ENCODE measurements at regions not wholly inside any gene's neighbourhood (a gene's known extent, or its start where the extent isn't known, plus 50 kb on each side); places are given as distances from the start of the nearest gene placed in this dataset.

GRCh38 chr9:107648153-107648715, 158.7 kb upstream of the KLF4 start:
- DNase-seq (no peak), ATAC-seq (ENCODE audit: low FRiP score in 2 of 2) (no peak)
- no peaks in the 10 kb centered on the region for H3K27me3 ChIP-seq
- no peak overlapping the region for H3K4me3 ChIP-seq
- H3K9me3 ChIP-seq: no peaks in the 10 kb centered on the region
- peaks cover 6 to 13% (median 9%) of the 10 kb centered on the region in 4 donors for H3K4me1 ChIP-seq
- no peaks in the 10 kb centered on the region for H3K36me3 ChIP-seq
- TF ChIP-seq EP300 (IDR thresholded peaks at IDR 0.05): no peak
- H3K27ac ChIP-seq: no peak overlapping the region
- WGBS, 2 donors: 90 to 93% methylated on average over 10 to 12 of the region's 12 CpGs

GRCh38 chr9:107647611-107648010, 158.0 kb upstream of the KLF4 start:
- Histone ChIP-seq H3K4me3 (no peak overlapping the region), H3K27me3 (no peaks in the 10 kb centered on the region), H3K9me3 (no peaks in the 10 kb centered on the region), H3K36me3 (no peaks in the 10 kb centered on the region), H3K4me1 (peaks cover 6 to 13% (median 9%) of the 10 kb centered on the region in 4 donors), H3K27ac (no peak overlapping the region)
- DNase-seq (no peak), ATAC-seq (ENCODE audit: low FRiP score in 2 of 2) (no peak)
- 91 to 94% methylated on average over 5 of the region's 5 CpGs for WGBS, 2 donors
- TF ChIP-seq, protein P1, sequence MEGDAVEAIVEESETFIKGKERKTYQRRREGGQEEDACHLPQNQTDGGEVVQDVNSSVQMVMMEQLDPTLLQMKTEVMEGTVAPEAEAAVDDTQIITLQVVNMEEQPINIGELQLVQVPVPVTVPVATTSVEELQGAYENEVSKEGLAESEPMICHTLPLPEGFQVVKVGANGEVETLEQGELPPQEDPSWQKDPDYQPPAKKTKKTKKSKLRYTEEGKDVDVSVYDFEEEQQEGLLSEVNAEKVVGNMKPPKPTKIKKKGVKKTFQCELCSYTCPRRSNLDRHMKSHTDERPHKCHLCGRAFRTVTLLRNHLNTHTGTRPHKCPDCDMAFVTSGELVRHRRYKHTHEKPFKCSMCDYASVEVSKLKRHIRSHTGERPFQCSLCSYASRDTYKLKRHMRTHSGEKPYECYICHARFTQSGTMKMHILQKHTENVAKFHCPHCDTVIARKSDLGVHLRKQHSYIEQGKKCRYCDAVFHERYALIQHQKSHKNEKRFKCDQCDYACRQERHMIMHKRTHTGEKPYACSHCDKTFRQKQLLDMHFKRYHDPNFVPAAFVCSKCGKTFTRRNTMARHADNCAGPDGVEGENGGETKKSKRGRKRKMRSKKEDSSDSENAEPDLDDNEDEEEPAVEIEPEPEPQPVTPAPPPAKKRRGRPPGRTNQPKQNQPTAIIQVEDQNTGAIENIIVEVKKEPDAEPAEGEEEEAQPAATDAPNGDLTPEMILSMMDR (IDR thresholded peaks at IDR 0.05): no peak
- TF ChIP-seq POLR2A (IDR thresholded peaks at IDR 0.05): no peak
- no peak for TF ChIP-seq EP300 (IDR thresholded peaks at IDR 0.05)
- no peak for TF ChIP-seq POLR2AphosphoS5 (IDR thresholded peaks at IDR 0.05)

DNA sequence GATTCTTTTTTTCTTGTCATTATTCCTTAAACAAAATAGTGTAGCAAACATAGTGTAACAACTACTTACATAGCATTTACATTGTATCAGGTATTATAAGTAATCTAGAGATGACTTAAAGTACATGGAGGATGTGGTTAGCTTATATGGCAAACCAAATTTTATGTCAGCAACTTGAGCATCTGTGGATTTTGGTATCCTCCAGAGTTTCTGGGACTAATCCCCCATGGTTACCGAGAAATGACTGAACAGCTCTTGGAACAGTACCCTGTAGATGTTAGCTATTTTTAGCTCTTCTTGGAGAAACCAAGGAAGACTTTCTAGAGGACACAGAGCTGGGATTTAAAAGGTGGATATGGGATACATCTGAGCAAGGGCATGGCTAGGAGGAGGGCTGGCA, 157.6 kb upstream of the KLF4 start:
- ATAC-seq (ENCODE audit: low FRiP score in 2 of 2) (no peak), DNase-seq (no peak)
- TF ChIP-seq POLR2A (IDR thresholded peaks at IDR 0.05) (no peak), POLR2AphosphoS5 (IDR thresholded peaks at IDR 0.05) (no peak), EP300 (IDR thresholded peaks at IDR 0.05) (no peak)
- TF ChIP-seq, protein P1 (IDR thresholded peaks at IDR 0.05): no peak
- Histone ChIP-seq H3K4me1 (peaks cover 6 to 13% (median 9%) of the 10 kb centered on the region in 4 donors), H3K27ac (no peak overlapping the region), H3K4me3 (no peak overlapping the region), H3K9me3 (no peaks in the 10 kb centered on the region), H3K36me3 (no peaks in the 10 kb centered on the region), H3K27me3 (no peaks in the 10 kb centered on the region)
- 95 to 100% methylated on average over 1 of the region's 1 CpG for WGBS, 2 donors

GRCh38 chr9:107645464-107645833, 155.9 kb upstream of the KLF4 start:
- no peak overlapping the region for H3K4me3 ChIP-seq
- no peaks in the 10 kb centered on the region for H3K36me3 ChIP-seq
- H3K27me3 ChIP-seq: no peaks in the 10 kb centered on the region
- ATAC-seq (ENCODE audit: low FRiP score in 2 of 2): no peak
- H3K4me1 ChIP-seq: peaks cover 6 to 13% (median 9%) of the 10 kb centered on the region in 4 donors
- TF ChIP-seq EP300 (IDR thresholded peaks at IDR 0.05): no peak
- TF ChIP-seq, protein P1 (IDR thresholded peaks at IDR 0.05): no peak
- TF ChIP-seq POLR2AphosphoS5 (IDR thresholded peaks at IDR 0.05): no peak
- TF ChIP-seq POLR2A (IDR thresholded peaks at IDR 0.05): no peak
- WGBS, 2 donors: 64 to 67% methylated on average over 1 of the region's 1 CpG
- peak overlapping the region in 3 of 4 donors; percentile 46 to 70 (median 55) for H3K27ac ChIP-seq
- DNase-seq: no peak
- H3K9me3 ChIP-seq: no peaks in the 10 kb centered on the region

DNA sequence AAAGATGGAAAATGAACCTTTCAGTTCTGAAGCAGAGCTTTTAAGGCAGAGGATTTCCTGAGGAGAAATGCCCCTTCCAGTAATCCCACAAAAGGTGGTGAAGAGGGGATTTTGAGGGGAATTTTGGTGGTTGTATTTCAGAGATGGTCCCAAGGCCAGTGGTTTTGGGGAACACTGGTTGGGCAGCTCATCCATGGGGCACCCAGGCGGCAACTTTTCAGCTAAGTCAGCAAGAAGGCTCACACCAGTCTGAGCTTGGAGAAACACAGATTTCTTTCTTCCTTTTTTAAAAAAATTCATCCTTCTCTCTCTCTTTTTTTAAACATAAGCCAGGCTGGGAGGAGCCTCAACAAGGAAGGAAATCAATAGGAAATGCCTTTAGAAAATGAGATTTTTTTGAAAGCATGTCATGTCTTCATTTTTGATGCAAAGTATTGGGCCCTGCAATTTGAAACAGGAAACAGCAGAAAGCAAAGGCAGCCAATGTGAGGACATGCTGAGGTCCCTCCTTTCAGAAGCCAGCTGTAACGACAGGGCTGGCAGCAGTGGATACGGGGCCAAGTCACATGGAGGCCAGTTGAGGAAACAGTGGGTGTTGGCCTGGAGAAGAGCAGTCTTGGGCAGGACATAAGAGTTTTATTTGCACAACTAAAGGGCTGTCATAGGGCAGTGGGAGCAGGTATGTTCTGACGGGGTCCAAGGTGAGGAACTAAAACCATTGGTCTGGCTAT, 155.3 kb upstream of the KLF4 start:
- DNase-seq: peak in 1 of 2 donors; percentile 62
- peak overlapping the region; percentile 4 to 70 (median 50) for H3K27ac ChIP-seq
- 48 to 53% methylated on average over 4 of the region's 4 CpGs for WGBS, 2 donors
- H3K27me3 ChIP-seq: no peaks in the 10 kb centered on the region
- ATAC-seq (ENCODE audit: low FRiP score in 2 of 2): peak in 1 of 2 donors; percentile 90
- no peak for TF ChIP-seq EP300 (IDR thresholded peaks at IDR 0.05)
- TF ChIP-seq POLR2A (IDR thresholded peaks at IDR 0.05): peak in 1 of 4 donors; percentile 49
- peak; percentile 18 to 72 for TF ChIP-seq POLR2AphosphoS5 (IDR thresholded peaks at IDR 0.05)
- TF ChIP-seq, protein P1 (IDR thresholded peaks at IDR 0.05): no peak
- peaks cover 6 to 13% (median 9%) of the 10 kb centered on the region in 4 donors for H3K4me1 ChIP-seq
- H3K4me3 ChIP-seq: no peak overlapping the region
- H3K9me3 ChIP-seq: no peaks in the 10 kb centered on the region
- H3K36me3 ChIP-seq: no peaks in the 10 kb centered on the region
